Type B pancreatic cell (in vitro differentiated cells): ENCODE measurements at regions not wholly inside any gene's neighbourhood (a gene's known extent, or its start where the extent isn't known, plus 50 kb on each side); places are given as distances from the start of the nearest gene placed in this dataset.

ENCODE experiments used
- DNase-seq: peaks from one replicate; pipeline ENCODE4 v3.0.0; 2021; ENCODE audit warnings: mixed read lengths; ENCODE audit not compliant: unreplicated experiment; ENCODE audit errors: extremely low spot score
- H3K27ac Mint-ChIP-seq: 2 replicates; pipeline ENCODE4 v1.8.0; 2021; ENCODE audit warnings: mild to moderate bottlenecking, mixed read lengths
- H3K27me3 Mint-ChIP-seq: 2 replicates; pipeline ENCODE4 v1.8.0; 2021; ENCODE audit warnings: mixed read lengths
- H3K36me3 Mint-ChIP-seq: 2 replicates; pipeline ENCODE4 v1.8.0; 2021; ENCODE audit warnings: mixed read lengths
- H3K4me1 Mint-ChIP-seq: one replicate; pipeline ENCODE4 v1.8.0; 2021; ENCODE audit warnings: mixed read lengths; ENCODE audit not compliant: unreplicated experiment
- H3K4me3 Mint-ChIP-seq: 2 replicates; pipeline ENCODE4 v1.8.0; 2021; ENCODE audit warnings: mild to moderate bottlenecking, mixed read lengths
- H3K9me3 Mint-ChIP-seq: 2 replicates; pipeline ENCODE4 v1.8.0; 2021; ENCODE audit warnings: mixed read lengths
- CTCF ChIP-seq: fragments of 200-600 bp; sonication (generic); conservative IDR thresholded peaks from 2 replicates; pipeline ENCODE4 v1.5.0; 2021; ENCODE audit warnings: antibody characterized with exemption, mild to moderate bottlenecking

DNA sequence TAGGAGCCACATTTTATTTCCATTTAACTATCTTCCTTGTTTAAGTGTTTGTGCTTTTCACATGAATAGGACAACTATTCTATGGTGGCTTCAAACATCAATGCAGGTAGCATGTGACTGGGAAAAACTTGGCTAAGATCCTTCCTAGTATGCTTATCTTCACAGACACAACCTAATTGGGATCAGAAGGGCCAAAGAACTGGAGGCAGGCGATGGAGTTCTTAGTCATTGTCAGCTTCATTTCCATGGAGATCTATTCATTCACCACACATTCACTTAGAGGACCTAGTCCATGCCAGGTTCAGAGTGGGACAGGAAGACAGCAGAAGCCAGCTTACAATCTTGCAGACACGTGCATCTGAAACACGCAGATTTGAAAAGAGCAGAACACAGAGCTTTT is 277.5 kb upstream of the PPP2R3A start:
- no peak for TF ChIP-seq CTCF
- no peaks in the 10 kb centered on the region for H3K36me3 Mint-ChIP-seq
- H3K27ac Mint-ChIP-seq: no peak overlapping the region
- H3K27me3 Mint-ChIP-seq: no peaks in the 10 kb centered on the region
- no peak overlapping the region for H3K4me3 Mint-ChIP-seq
- no peaks in the 10 kb centered on the region for H3K4me1 Mint-ChIP-seq
- no peak for DNase-seq
- no peaks in the 10 kb centered on the region for H3K9me3 Mint-ChIP-seq

- DNase-seq: no peak
- no peaks in the 10 kb centered on the region for H3K36me3 Mint-ChIP-seq
- H3K9me3 Mint-ChIP-seq: no peaks in the 10 kb centered on the region
- no peak overlapping the region for H3K27ac Mint-ChIP-seq
- no peak for TF ChIP-seq CTCF
- H3K4me3 Mint-ChIP-seq: no peak overlapping the region
- no peaks in the 10 kb centered on the region for H3K4me1 Mint-ChIP-seq
- no peaks in the 10 kb centered on the region for H3K27me3 Mint-ChIP-seq
Measured at GRCh38 chr3:135690664-135691063, 274.9 kb upstream of the PPP2R3A start.

DNA sequence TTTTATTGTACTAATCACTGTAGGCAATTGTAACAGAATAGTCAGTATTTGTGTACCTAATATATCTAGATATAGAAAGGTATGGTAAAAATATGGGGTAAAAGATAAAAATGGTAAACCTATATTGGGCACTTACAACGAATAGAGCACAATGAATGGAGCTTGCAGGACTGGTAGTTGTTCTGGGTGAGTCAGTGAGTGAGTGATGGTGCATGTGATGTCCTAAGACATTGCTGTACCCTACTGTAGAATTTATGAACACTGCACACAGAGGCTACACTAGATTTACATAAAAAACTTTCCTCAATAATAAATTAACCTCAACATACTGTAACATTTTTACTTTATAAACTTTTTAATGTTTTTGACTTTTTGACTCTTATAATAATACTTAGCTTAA is 274.3 kb upstream of the PPP2R3A start:
- Mint-ChIP-seq H3K4me1 (no peaks in the 10 kb centered on the region), H3K27me3 (no peaks in the 10 kb centered on the region), H3K4me3 (no peak overlapping the region), H3K27ac (no peak overlapping the region), H3K9me3 (no peaks in the 10 kb centered on the region), H3K36me3 (no peaks in the 10 kb centered on the region)
- no peak for TF ChIP-seq CTCF
- no peak for DNase-seq

DNA sequence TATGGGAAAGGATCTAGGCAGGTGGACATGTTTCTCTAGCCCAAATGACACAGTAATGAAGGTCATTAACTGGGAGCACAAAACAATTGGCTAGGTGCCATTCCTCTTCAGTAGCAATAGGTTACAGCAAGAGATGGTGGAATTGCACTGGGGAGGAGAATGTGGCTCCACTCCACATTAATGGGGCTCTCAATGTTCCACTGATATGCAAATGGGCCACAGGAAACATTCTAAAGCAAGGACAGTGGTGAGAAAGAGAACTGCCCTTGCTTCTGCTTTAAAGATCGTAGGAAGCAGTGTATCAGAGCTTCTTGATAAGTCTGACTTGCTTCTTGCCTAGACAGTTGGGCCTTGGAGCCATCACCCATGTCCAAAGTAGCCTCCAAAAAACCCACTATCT is 271.4 kb upstream of the PPP2R3A start:
- no peaks in the 10 kb centered on the region for H3K4me1 Mint-ChIP-seq

DNA sequence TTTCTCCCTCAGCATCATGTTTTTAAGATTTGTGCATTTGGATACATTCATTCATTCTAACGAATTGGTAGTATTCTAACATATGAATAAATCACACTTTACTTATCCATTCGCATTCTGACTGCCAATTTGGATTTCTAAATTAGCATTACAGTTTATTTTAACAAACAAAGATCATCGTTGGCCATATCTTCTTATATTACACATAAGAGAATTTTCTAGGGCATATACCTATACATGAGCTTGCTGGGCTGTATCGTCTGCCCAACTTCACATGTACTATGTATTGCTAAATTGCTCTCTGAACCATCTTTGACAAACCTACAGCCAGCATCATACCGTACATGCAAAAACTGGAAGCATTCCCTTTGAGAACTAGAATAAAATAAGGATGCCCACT is 265.8 kb upstream of the PPP2R3A start:
- no peak overlapping the region for H3K4me3 Mint-ChIP-seq
- H3K36me3 Mint-ChIP-seq: no peaks in the 10 kb centered on the region
- H3K27me3 Mint-ChIP-seq: no peaks in the 10 kb centered on the region
- no peaks in the 10 kb centered on the region for H3K9me3 Mint-ChIP-seq
- H3K27ac Mint-ChIP-seq: no peak overlapping the region
- no peak for DNase-seq
- H3K4me1 Mint-ChIP-seq: no peaks in the 10 kb centered on the region
- TF ChIP-seq CTCF: no peak

More for the DNA sequence above, 271.4 kb upstream of the PPP2R3A start:
- no peaks in the 10 kb centered on the region for H3K27me3 Mint-ChIP-seq
- no peak overlapping the region for H3K27ac Mint-ChIP-seq
- no peak for TF ChIP-seq CTCF
- no peak for DNase-seq
- no peaks in the 10 kb centered on the region for H3K9me3 Mint-ChIP-seq
- H3K4me3 Mint-ChIP-seq: no peak overlapping the region
- H3K36me3 Mint-ChIP-seq: no peaks in the 10 kb centered on the region

DNA sequence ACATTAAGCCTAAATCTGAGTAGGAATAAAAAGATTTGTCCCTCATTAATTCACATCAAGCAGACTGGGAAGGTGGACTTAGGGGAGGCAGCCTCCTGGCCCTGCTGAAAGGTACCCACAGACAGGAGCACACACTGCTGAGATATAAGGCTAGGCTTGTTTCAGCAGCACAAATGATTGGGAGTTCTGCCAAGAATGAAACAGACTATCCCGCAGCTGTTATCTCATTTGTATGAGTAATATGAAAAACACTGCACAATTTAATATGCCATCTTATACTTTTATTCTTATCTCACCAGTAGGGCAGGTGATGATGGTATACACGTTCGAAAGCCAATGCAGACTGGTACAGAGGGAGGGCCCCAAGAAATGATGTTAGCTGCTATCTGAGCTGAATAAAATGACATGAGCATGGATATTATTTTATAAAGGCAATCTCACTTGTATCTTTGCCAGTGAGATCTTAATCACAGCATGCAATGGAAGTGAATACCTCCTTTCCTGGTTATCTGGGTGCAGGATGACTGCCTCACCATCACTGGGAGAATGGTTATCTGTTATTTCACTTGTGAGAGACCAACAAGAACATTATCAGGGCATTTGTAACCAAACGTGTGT is 258.7 kb upstream of the PPP2R3A start:
- Mint-ChIP-seq H3K9me3 (no peaks in the 10 kb centered on the region), H3K27ac (no peak overlapping the region), H3K36me3 (no peaks in the 10 kb centered on the region), H3K27me3 (no peaks in the 10 kb centered on the region), H3K4me3 (no peak overlapping the region), H3K4me1 (no peaks in the 10 kb centered on the region)
- DNase-seq: no peak
- no peak for TF ChIP-seq CTCF
